ENCODE measurements at regions not wholly inside any gene's neighbourhood (a gene's known extent, or its start where the extent isn't known, plus 50 kb on each side); places are given as distances from the start of the nearest gene placed in this dataset.
"Not testable (repeated sequence)": the region's sequence is repeated elsewhere in the genome, so short reads cannot be mapped to it uniquely, and the experiment has no call there.

GRCh38 chr14:37874429-37875109 lies 279.1 kb downstream of the TTC6 start:
- in situ Hi-C loops (cut with HindIII; ENCODE audit: low sequenced_read_pairs): no loop called here

GRCh38 chr14:37888234-37888633 lies 292.8 kb downstream of the TTC6 start:
- in situ Hi-C loops (cut with HindIII; ENCODE audit: low sequenced_read_pairs): no loop called here

DNA sequence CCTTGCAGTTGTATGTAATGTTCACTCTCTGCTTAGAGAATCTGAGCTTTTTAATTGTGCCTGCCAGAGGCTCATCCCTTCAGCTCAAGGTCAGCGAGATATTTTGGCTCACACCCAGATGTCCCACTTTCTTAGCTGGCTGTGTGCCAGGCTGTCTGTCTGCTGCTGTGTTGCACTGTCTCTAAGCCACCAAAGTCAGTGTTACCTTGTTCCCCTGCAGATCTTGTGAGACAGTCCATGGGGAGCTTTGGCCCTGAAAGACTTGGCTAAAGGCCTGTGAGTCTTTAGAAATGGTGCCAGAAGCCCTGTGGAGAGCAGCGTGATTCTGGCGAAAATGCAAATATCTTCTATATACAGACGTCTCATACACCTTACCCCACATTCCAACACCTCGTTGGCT lies 293.7 kb downstream of the TTC6 start:
- in situ Hi-C loops (cut with HindIII; ENCODE audit: low sequenced_read_pairs): no loop called here

GRCh38 chr14:37890095-37890494 lies 294.7 kb downstream of the TTC6 start:
- in situ Hi-C loops (cut with HindIII; ENCODE audit: low sequenced_read_pairs): no loop called here

DNA sequence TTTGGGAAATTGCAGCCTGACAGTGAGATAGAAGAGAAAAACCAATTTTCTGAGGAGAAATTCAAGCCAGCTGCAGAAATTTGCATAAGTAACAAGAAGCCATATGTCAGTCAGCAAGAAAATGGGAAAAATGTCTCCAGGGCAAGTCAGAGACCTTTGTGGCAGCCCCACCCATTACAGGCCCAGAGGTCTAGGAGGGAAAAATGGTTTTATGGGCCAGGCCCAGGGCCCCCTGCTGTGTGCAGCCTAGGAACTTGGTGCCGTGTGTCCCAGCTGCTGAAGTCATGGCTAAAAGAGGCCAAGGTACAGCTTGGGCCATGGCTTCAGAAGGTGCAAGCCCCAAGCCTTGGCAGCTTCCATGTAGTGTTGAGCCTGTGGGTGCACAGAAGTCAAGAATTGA lies 296.1 kb downstream of the TTC6 start:
- in situ Hi-C loops (cut with HindIII; ENCODE audit: low sequenced_read_pairs): not testable (repeated sequence)

DNA sequence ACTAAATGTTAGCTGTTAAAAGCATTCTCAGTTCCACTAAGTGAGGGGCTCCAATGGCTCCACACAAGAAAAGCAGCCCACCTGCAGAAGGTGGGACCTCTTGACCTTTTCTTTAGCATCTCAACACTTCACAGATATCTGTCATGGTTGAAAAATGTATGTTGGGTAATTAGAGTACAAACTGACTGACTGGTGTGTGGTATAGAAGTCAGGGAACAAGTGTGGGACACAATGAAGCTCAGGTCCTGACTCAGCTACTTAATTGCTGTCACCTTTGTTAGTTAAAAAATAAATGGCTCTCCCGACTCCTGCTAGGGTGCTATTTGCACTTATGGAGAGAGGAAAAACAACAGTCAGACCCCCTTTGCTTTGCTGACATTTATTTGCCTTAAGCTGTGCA lies 299.0 kb downstream of the TTC6 start:
- in situ Hi-C loops (cut with HindIII; ENCODE audit: low sequenced_read_pairs): no loop called here

- in situ Hi-C loops (cut with HindIII; ENCODE audit: low sequenced_read_pairs): no loop called here
These were observed 303.9 kb downstream of the TTC6 start for GRCh38 chr14:37899365-37899764.

DNA sequence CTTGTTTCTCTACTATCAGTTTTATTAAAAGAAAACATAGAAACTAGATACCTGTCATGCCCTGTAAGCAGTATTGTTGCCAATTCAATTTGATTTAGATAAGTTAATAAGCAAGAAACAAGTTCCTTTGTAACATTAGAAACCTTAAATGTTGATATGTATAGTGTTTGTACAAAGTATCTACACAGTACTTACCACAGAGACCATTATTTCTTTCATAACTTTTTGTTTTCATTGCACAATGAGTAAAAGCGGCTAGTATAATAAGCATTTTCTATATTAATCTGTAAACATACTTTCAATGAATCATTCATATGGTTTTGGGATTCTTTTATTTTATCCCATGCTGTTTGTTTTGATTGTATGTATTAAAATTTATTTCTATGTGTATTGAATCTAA lies 305.1 kb downstream of the TTC6 start:
- in situ Hi-C loops (cut with HindIII; ENCODE audit: low sequenced_read_pairs): no loop called here

GRCh38 chr14:37901978-37902377 lies 305.7 kb upstream of the SSTR1 start:
- in situ Hi-C loops (cut with HindIII; ENCODE audit: low sequenced_read_pairs): no loop called here

- in situ Hi-C loops (cut with HindIII; ENCODE audit: low sequenced_read_pairs): no loop called here
These were observed 304.1 kb upstream of the SSTR1 start for GRCh38 chr14:37903343-37904191.

DNA sequence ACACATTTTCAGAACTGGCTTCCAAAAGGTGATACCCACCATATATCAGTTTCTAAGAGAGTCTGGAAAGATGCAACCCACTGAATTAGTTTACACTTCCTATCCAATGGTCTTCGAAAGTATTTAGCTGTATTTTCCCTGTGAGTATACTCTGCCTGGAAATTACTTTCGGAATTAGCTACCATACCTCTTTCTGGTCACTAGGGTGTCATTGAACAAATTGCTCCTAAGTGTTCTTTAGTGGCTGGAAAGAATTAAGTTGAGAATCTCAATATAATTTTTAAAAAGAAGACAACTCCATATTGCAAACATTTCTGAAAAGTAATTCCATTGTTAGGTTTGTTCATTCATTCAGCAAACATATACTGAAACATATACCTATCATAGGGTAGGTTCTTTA lies 283.1 kb upstream of the SSTR1 start:
- in situ Hi-C loops (cut with HindIII; ENCODE audit: low sequenced_read_pairs): no loop called here

- in situ Hi-C loops (cut with HindIII; ENCODE audit: low sequenced_read_pairs): no loop called here
These were observed 275.7 kb upstream of the SSTR1 start for GRCh38 chr14:37932008-37932407.

DNA sequence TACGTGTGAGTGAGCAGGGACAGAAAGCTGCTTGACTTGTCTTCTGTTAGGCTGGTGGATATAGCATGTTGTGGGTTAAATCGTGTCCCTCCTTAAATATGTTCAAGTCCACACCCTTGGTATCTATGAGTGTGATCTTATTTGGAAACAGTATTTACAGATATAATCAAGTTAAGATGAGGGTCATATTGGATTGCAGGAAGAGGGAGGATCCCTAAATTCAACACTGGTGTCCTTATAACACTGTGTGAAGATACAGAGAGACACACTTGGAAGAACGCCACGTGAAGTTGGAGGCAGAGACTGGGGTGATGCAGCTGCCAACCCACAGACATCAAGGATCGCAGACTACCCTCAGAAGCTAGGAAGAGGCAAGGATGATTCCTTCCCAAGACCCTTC lies 275.2 kb upstream of the SSTR1 start:
- in situ Hi-C loops (cut with HindIII; ENCODE audit: low sequenced_read_pairs): no loop called here

GRCh38 chr14:37936971-37937370 lies 270.7 kb upstream of the SSTR1 start:
- in situ Hi-C loops (cut with HindIII; ENCODE audit: low sequenced_read_pairs): no loop called here

DNA sequence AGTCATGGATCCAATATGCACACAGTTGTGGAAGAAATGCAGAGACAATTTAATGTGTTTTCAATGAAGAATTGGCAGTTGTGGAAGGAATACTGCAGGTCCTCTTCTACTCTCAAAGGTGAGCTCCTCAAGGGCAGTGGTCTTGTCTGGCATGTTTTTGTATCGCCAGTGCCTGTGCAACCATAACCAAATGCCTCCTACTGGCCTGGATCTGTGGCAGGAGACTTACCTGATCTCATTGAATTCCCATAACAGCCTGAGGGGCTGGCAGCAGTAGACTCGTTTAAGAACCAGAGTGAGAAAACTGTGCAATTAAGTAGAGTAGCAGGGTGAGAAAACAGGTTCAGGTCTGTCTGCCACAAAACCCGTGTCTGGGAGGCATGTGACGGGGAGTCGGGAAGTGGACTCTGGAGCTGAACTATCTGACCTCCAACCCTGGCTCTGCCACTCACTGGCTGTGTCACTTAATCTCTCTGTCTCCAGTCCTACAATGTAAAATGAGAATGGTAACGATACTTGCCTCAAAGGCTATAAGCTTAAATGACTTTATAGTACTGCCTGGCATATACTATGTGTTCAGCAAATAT lies 268.2 kb upstream of the SSTR1 start:
- in situ Hi-C loops (cut with HindIII; ENCODE audit: low sequenced_read_pairs): no loop called here

DNA sequence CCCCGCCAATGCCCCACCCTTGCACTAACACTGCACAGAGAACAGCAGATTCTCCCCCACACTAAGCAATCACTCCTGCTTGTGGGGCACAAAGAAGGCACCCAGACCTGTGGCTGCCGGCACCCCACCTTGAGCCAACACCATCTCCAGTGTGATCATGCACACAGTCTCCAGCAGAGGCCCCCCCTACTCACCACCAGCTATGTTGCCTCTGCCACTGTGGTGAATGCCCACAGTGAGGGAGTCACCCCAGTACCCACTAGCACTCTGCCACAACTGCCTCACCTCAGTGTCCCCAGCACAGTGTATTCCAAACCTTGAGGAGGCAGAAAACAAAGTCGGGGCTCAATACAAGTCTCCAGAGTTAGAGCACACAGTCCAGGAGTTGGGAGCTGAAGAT lies 261.7 kb upstream of the SSTR1 start:
- in situ Hi-C loops (cut with HindIII; ENCODE audit: low sequenced_read_pairs): no loop called here

- in situ Hi-C loops (cut with HindIII; ENCODE audit: low sequenced_read_pairs): no loop called here
These were observed 260.9 kb upstream of the SSTR1 start for GRCh38 chr14:37946819-37947218.

GRCh38 chr14:37948266-37948665 lies 259.4 kb upstream of the SSTR1 start:
- in situ Hi-C loops (cut with HindIII; ENCODE audit: low sequenced_read_pairs): no loop called here

DNA sequence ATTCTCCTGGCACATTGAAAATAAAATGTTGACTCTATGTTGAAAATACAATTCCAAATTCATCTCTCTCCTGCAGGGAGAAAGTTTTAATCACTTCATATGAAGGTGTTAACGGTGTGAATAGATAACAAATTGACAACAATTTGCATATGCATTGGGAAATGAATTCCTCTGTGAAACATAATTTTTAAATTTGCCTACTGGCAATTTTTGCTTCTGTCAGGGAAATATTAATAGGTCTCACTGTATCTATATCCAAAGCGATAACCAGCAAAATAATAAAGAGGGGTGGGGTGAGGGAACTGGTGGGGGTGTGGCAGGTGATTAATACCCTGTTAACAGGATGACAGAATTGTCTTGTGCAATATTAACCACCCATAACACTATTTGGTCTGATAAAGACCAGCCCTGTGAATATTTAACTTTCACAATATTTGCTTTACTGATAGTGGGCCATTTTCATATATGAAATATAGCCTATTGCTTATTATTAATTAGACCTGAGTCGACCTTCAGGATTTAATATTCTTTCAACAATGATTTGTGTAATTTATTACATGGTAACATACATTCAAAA lies 239.0 kb upstream of the SSTR1 start:
- in situ Hi-C loops (cut with HindIII; ENCODE audit: low sequenced_read_pairs): no loop called here

- in situ Hi-C loops (cut with HindIII; ENCODE audit: low sequenced_read_pairs): no loop called here
These were observed 238.2 kb upstream of the SSTR1 start for GRCh38 chr14:37969511-37969979.

DNA sequence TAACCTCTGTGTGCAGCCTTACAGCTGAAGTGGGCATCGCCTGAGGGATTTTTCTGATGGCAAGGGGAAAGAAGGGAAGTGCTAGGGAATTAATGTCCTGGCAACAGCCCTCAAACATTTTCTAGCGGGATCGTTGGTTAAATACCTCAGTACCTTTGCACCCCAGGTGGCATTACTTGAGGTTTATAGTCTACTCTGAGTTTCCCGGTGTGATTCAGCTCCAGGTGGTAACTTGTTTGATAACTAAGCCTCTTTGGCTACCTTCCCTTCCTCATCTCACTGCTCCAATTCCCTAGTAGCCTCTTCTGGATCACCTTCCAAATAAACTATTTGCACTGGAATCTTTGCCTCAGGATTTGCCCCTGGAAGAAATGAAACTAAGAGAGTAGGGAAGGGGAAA lies 237.0 kb upstream of the SSTR1 start:
- in situ Hi-C loops (cut with HindIII; ENCODE audit: low sequenced_read_pairs): no loop called here
